Astrocyte of the cerebellum (primary cell): ENCODE measurements at regions not wholly inside any gene's neighbourhood (a gene's known extent, or its start where the extent isn't known, plus 50 kb on each side); places are given as distances from the start of the nearest gene placed in this dataset.

Source experiments
- DNase-seq: peaks from one replicate; pipeline ENCODE4 v3.0.0-alpha.2; 2011; ENCODE audit warnings: low read depth
- H3K4me3 ChIP-seq: 2 replicates; pipeline ENCODE4 v1.5.1; 2011; ENCODE audit warnings: mild to moderate bottlenecking, low read depth, low read length, moderate library complexity
- in situ Hi-C: cut with HindIII; loops from 2 replicates; pipeline ENCODE4 v1.10.0; 2017; ENCODE audit warnings: low sequenced_read_pairs
- TF ChIP-seq, protein P1 (sequence below): IDR thresholded peaks from 2 replicates; pipeline ENCODE4 v1.5.1; 2012; ENCODE audit warnings: low read length, low read depth, moderate library complexity, mild to moderate bottlenecking; ENCODE audit errors: missing control alignments

DNA sequence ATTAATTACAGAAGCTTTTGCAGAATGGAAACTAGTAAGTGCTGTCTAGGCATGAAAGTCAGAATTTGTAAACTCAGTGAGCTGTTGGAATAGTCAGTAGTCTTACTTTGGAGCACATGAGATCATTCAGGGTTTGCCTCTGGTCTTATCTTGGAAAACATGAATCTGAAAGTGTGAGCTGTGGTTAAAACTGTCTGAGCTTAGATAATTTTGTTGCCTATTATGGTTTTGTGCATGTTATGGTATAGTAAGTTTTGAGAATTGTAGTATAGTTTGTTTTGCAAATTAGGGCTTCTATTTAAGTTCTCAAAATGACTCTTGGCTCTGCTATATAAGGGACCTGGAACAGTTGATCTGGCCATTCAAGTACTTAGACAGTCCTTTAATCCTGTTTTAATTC is 53.7 kb upstream of the TRPC4 start:
- in situ Hi-C loops = no loop called here
- no peak for DNase-seq
- H3K4me3 ChIP-seq = no peak overlapping the region
- TF ChIP-seq, protein P1, sequence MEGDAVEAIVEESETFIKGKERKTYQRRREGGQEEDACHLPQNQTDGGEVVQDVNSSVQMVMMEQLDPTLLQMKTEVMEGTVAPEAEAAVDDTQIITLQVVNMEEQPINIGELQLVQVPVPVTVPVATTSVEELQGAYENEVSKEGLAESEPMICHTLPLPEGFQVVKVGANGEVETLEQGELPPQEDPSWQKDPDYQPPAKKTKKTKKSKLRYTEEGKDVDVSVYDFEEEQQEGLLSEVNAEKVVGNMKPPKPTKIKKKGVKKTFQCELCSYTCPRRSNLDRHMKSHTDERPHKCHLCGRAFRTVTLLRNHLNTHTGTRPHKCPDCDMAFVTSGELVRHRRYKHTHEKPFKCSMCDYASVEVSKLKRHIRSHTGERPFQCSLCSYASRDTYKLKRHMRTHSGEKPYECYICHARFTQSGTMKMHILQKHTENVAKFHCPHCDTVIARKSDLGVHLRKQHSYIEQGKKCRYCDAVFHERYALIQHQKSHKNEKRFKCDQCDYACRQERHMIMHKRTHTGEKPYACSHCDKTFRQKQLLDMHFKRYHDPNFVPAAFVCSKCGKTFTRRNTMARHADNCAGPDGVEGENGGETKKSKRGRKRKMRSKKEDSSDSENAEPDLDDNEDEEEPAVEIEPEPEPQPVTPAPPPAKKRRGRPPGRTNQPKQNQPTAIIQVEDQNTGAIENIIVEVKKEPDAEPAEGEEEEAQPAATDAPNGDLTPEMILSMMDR = no peak

- in situ Hi-C loops = no loop called here
- H3K4me3 ChIP-seq = no peak overlapping the region
- TF ChIP-seq, protein P1 = no peak
- no peak for DNase-seq
These were observed 49.8 kb upstream of the TRPC4 start for GRCh38 chr13:37919329-37919880.
